ENCODE measurements at regions not wholly inside any gene's neighbourhood (a gene's known extent, or its start where the extent isn't known, plus 50 kb on each side); places are given as distances from the start of the nearest gene placed in this dataset.

GRCh38 chr1:232872284-232872683, 67.1 kb downstream of the MAP10 start:
- no peak overlapping the region for H3K4me3 ChIP-seq (replicated peaks; ENCODE audit: low read depth, low read length)
- no peaks in the 10 kb centered on the region for H3K36me3 ChIP-seq (ENCODE audit: control insufficient read depth, insufficient read depth, low read length)
- no peak for DNase-seq (ENCODE audit: extremely low read depth, insufficient read length)
- no peak for TF ChIP-seq CTCF (IDR thresholded peaks at IDR 0.05; ENCODE audit: insufficient read depth, low read length, poor library complexity, severe bottlenecking)
- no peaks in the 10 kb centered on the region for H3K27me3 ChIP-seq (replicated peaks; ENCODE audit: control insufficient read depth, insufficient read depth, low read length)

GRCh38 chr1:232872738-232873137, 67.5 kb downstream of the MAP10 start:
- DNase-seq (ENCODE audit: extremely low read depth, insufficient read length), result no peak
- Histone ChIP-seq H3K4me3 (replicated peaks; ENCODE audit: low read depth, low read length) (no peak overlapping the region), H3K27me3 (replicated peaks; ENCODE audit: control insufficient read depth, insufficient read depth, low read length) (no peaks in the 10 kb centered on the region), H3K36me3 (ENCODE audit: control insufficient read depth, insufficient read depth, low read length) (no peaks in the 10 kb centered on the region)
- no peak for TF ChIP-seq CTCF (IDR thresholded peaks at IDR 0.05; ENCODE audit: insufficient read depth, low read length, poor library complexity, severe bottlenecking)

- Histone ChIP-seq H3K4me3 (replicated peaks; ENCODE audit: low read depth, low read length) (no peak overlapping the region), H3K36me3 (ENCODE audit: control insufficient read depth, insufficient read depth, low read length) (no peaks in the 10 kb centered on the region), H3K27me3 (replicated peaks; ENCODE audit: control insufficient read depth, insufficient read depth, low read length) (no peaks in the 10 kb centered on the region)
- DNase-seq (ENCODE audit: extremely low read depth, insufficient read length), result no peak
- no peak for TF ChIP-seq CTCF (IDR thresholded peaks at IDR 0.05; ENCODE audit: insufficient read depth, low read length, poor library complexity, severe bottlenecking)
These were observed 68.2 kb downstream of the MAP10 start for GRCh38 chr1:232873412-232873811.

GRCh38 chr1:232873931-232874330, 68.7 kb downstream of the MAP10 start:
- no peak overlapping the region for H3K4me3 ChIP-seq (replicated peaks; ENCODE audit: low read depth, low read length)
- no peak for DNase-seq (ENCODE audit: extremely low read depth, insufficient read length)
- no peaks in the 10 kb centered on the region for H3K27me3 ChIP-seq (replicated peaks; ENCODE audit: control insufficient read depth, insufficient read depth, low read length)
- no peaks in the 10 kb centered on the region for H3K36me3 ChIP-seq (ENCODE audit: control insufficient read depth, insufficient read depth, low read length)
- TF ChIP-seq CTCF (IDR thresholded peaks at IDR 0.05; ENCODE audit: insufficient read depth, low read length, poor library complexity, severe bottlenecking), result no peak

GRCh38 chr1:232875536-232875935, 70.3 kb downstream of the MAP10 start:
- no peak for TF ChIP-seq CTCF (IDR thresholded peaks at IDR 0.05; ENCODE audit: insufficient read depth, low read length, poor library complexity, severe bottlenecking)
- no peak for DNase-seq (ENCODE audit: extremely low read depth, insufficient read length)
- no peaks in the 10 kb centered on the region for H3K27me3 ChIP-seq (replicated peaks; ENCODE audit: control insufficient read depth, insufficient read depth, low read length)
- no peak overlapping the region for H3K4me3 ChIP-seq (replicated peaks; ENCODE audit: low read depth, low read length)
- H3K36me3 ChIP-seq (ENCODE audit: control insufficient read depth, insufficient read depth, low read length), result no peaks in the 10 kb centered on the region
